ENCODE measurements at regions not wholly inside any gene's neighbourhood (a gene's known extent, or its start where the extent isn't known, plus 50 kb on each side); places are given as distances from the start of the nearest gene placed in this dataset.
"Not testable (repeated sequence)": the region's sequence is repeated elsewhere in the genome, so short reads cannot be mapped to it uniquely, and the experiment has no call there.

DNA sequence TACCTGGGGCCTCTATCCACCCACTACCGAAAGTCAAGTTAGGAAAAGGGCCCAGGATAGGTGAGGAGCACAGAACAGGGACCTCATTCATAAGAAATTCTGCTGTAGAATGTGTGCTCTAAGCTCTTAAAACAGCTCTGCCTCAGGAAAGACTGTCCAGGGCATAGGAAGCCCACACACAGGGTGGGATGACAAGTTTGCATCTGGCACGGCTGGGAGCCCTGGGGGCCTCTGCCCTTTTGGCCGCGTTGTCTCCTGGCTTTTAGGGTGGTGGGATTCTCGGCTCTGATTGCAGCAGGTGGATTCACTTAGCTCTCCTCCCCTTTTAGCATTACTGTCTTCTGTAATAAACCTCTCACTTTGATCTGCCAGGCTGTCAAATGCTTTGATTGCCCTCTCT is 389.5 kb upstream of the ZNF337 start:
- no CpG with 5 or more reads among the region's 5 CpGs for WGBS, 2 experiments (ENCODE audit: low coverage in 1 of 2, low lambda C conversion rate in 2 of 2, missing lambda C conversion rate in 2 of 2)
- H3K79me2 ChIP-seq (ENCODE audit: insufficient read depth); H3K27me3 ChIP-seq (replicated peaks; ENCODE audit: insufficient read depth); H3K9me3 ChIP-seq (ENCODE audit: low read depth); H4K20me1 ChIP-seq (ENCODE audit: insufficient read depth); H3K4me2 ChIP-seq (ENCODE audit: unreplicated experiment); H3K36me3 ChIP-seq (ENCODE audit: low read depth); H3K4me1 ChIP-seq (ENCODE audit: insufficient read depth); H3K4me3 ChIP-seq; H3K9me2 ChIP-seq (ENCODE audit: insufficient read depth); DNase-seq; H2AFZ ChIP-seq; H3K9ac ChIP-seq; H3F3A ChIP-seq (ENCODE audit: insufficient read depth); H3K27ac ChIP-seq; in situ Hi-C loops (cut with MboI): not testable (repeated sequence)

GRCh38 chr20:26073972-26074371 is 377.3 kb upstream of the ZNF337 start:
- H2AFZ ChIP-seq; H3K36me3 ChIP-seq (ENCODE audit: low read depth); H3K27me3 ChIP-seq (replicated peaks; ENCODE audit: insufficient read depth); H3K4me3 ChIP-seq; H3K4me1 ChIP-seq (ENCODE audit: insufficient read depth); H3K9me3 ChIP-seq (ENCODE audit: low read depth); DNase-seq; H3F3A ChIP-seq (ENCODE audit: insufficient read depth); H3K79me2 ChIP-seq (ENCODE audit: insufficient read depth); in situ Hi-C loops (cut with MboI); H3K27ac ChIP-seq; H3K9ac ChIP-seq; H4K20me1 ChIP-seq (ENCODE audit: insufficient read depth); H3K4me2 ChIP-seq (ENCODE audit: unreplicated experiment); H3K9me2 ChIP-seq (ENCODE audit: insufficient read depth): not testable (repeated sequence)
- 31 to 44% methylated on average over 4 of the region's 4 CpGs for WGBS, 2 experiments (ENCODE audit: low coverage in 1 of 2, low lambda C conversion rate in 2 of 2, missing lambda C conversion rate in 2 of 2)

GRCh38 chr20:26059324-26059723 is 362.7 kb upstream of the ZNF337 start:
- not testable (repeated sequence) for H3K4me2 ChIP-seq (ENCODE audit: unreplicated experiment); H3K9me2 ChIP-seq (ENCODE audit: insufficient read depth)

DNA sequence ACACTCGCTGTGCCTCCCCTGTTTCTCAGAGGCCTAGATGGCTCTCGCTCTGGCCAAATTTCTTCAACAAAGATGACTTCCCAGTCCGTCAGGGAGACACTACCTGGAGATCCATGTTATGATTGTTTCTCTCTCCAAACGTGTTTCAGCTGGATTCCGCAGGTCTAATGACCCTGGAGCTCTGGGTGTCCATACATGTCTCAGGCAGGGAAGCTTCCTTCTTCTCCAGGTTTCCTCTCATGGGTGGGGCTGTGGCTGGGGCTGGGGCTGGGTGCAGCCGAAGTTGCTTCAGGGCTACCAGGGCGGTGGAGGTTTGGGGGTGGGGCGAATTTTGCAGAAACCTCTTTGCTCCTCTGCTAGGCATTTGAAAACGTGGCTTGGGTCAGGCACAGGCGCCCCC is 361.8 kb upstream of the ZNF337 start:
- H2AFZ ChIP-seq; H3K9me3 ChIP-seq (ENCODE audit: low read depth); H3K4me1 ChIP-seq (ENCODE audit: insufficient read depth); H3K79me2 ChIP-seq (ENCODE audit: insufficient read depth); H3K27ac ChIP-seq; H3K9ac ChIP-seq; H3K4me3 ChIP-seq; H3K36me3 ChIP-seq (ENCODE audit: low read depth); H3K27me3 ChIP-seq (replicated peaks; ENCODE audit: insufficient read depth); in situ Hi-C loops (cut with MboI); DNase-seq; H3K9me2 ChIP-seq (ENCODE audit: insufficient read depth); H3F3A ChIP-seq (ENCODE audit: insufficient read depth); H3K4me2 ChIP-seq (ENCODE audit: unreplicated experiment); H4K20me1 ChIP-seq (ENCODE audit: insufficient read depth): not testable (repeated sequence)
- no CpG with 5 or more reads among the region's 10 CpGs for WGBS, 2 experiments (ENCODE audit: low coverage in 1 of 2, low lambda C conversion rate in 2 of 2, missing lambda C conversion rate in 2 of 2)

More at GRCh38 chr20:26059324-26059723, 362.7 kb upstream of the ZNF337 start:
- H3K36me3 ChIP-seq (ENCODE audit: low read depth); H3K27me3 ChIP-seq (replicated peaks; ENCODE audit: insufficient read depth); H3K4me1 ChIP-seq (ENCODE audit: insufficient read depth); in situ Hi-C loops (cut with MboI); H2AFZ ChIP-seq; H3K27ac ChIP-seq; H3K9me3 ChIP-seq (ENCODE audit: low read depth); DNase-seq; H4K20me1 ChIP-seq (ENCODE audit: insufficient read depth); H3K4me3 ChIP-seq; H3K9ac ChIP-seq; H3K79me2 ChIP-seq (ENCODE audit: insufficient read depth); H3F3A ChIP-seq (ENCODE audit: insufficient read depth): not testable (repeated sequence)
- WGBS, 2 experiments (ENCODE audit: low coverage in 1 of 2, low lambda C conversion rate in 2 of 2, missing lambda C conversion rate in 2 of 2) = no CpG with 5 or more reads among the region's 28 CpGs

DNA sequence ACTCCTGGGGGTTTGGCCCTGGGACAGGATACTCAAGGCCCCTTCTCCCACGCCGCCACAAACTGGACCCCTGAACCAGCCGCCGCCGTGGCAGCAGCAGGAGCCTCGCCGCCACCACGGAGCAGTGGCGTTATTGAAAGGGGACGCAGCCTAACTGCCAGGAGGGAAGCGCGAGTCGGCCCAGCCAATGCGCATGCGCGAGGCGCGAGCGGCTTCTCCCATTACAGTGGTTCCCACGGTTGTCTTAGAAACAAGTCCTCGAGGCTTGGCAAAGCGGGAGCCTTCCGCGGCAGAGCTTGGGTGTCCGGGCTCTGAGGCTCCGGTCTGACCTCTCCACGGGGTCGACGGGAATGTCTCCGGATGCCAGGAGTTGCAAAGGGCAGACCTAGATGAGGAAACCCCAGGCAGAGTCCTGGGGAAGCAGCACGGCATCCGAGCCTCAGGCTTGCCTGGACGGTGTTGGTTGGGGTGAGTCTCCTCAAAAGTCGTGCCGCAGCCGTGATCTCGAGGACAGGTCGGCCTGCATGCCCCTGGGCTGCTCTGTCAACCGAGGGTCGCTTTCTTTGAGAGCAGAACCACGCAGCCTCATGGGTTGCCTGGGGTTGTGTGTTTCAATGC is 360.6 kb upstream of the ZNF337 start:
- H3K4me1 ChIP-seq (ENCODE audit: insufficient read depth); H3F3A ChIP-seq (ENCODE audit: insufficient read depth); in situ Hi-C loops (cut with MboI); H3K79me2 ChIP-seq (ENCODE audit: insufficient read depth); DNase-seq; H3K9ac ChIP-seq; H3K4me3 ChIP-seq; H3K9me3 ChIP-seq (ENCODE audit: low read depth); H3K9me2 ChIP-seq (ENCODE audit: insufficient read depth); H3K36me3 ChIP-seq (ENCODE audit: low read depth); H3K27me3 ChIP-seq (replicated peaks; ENCODE audit: insufficient read depth); H4K20me1 ChIP-seq (ENCODE audit: insufficient read depth); H3K4me2 ChIP-seq (ENCODE audit: unreplicated experiment); H3K27ac ChIP-seq; H2AFZ ChIP-seq: not testable (repeated sequence)
- no CpG with 5 or more reads among the region's 41 CpGs for WGBS, 2 experiments (ENCODE audit: low coverage in 1 of 2, low lambda C conversion rate in 2 of 2, missing lambda C conversion rate in 2 of 2)

DNA sequence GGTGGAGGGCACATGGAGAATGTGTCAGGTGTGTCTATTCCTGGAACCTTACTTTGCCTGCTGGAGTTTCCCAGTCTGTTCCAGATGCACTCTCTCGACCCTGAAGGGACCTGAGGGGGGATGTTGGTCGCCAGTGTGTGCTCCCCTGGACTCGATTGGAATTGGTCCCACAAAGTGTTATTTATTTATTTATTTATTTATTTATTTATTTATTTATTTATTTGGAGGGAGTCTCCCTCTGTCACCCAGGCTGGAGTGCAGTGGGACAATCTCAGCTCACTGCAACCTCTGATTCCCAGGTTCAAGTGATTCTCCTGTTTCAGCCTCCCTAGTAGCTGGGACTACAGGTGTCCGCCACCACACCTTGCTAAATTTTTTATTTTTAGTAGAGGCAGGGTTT is 329.1 kb upstream of the ZNF337 start:
- H3K4me2 ChIP-seq (ENCODE audit: unreplicated experiment); H3K36me3 ChIP-seq (ENCODE audit: low read depth); H3K9me3 ChIP-seq (ENCODE audit: low read depth); H4K20me1 ChIP-seq (ENCODE audit: insufficient read depth); H3K4me3 ChIP-seq; in situ Hi-C loops (cut with MboI); H3K4me1 ChIP-seq (ENCODE audit: insufficient read depth); H2AFZ ChIP-seq; H3K27me3 ChIP-seq (replicated peaks; ENCODE audit: insufficient read depth); H3K79me2 ChIP-seq (ENCODE audit: insufficient read depth); H3F3A ChIP-seq (ENCODE audit: insufficient read depth); H3K9ac ChIP-seq; H3K27ac ChIP-seq; DNase-seq; H3K9me2 ChIP-seq (ENCODE audit: insufficient read depth): not testable (repeated sequence)
- WGBS, 2 experiments (ENCODE audit: low coverage in 1 of 2, low lambda C conversion rate in 2 of 2, missing lambda C conversion rate in 2 of 2) = 50% methylated on average over 2 of the region's 4 CpGs; no CpG with 5 or more reads in 1 of the 2 experiments

DNA sequence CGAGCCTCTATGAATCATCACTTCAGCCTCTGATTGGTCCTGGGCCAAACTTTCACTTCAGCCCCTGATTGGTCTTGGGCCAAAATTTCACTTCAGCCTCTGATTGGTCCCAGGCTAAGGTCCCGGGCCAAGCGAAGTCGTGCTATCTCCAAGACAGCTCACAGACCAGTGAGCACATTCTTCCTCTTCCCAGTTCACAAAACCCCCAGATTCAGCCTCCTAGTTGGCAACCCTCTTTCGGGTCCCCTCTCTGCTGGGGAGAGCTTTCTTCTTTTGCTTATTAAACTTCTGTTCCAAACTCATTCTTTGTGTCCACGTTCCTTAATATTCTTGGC is 314.3 kb upstream of the ZNF337 start:
- H4K20me1 ChIP-seq (ENCODE audit: insufficient read depth); DNase-seq; H2AFZ ChIP-seq; H3F3A ChIP-seq (ENCODE audit: insufficient read depth); H3K9me3 ChIP-seq (ENCODE audit: low read depth); H3K36me3 ChIP-seq (ENCODE audit: low read depth); H3K4me2 ChIP-seq (ENCODE audit: unreplicated experiment); H3K4me1 ChIP-seq (ENCODE audit: insufficient read depth); in situ Hi-C loops (cut with MboI); H3K27ac ChIP-seq; H3K79me2 ChIP-seq (ENCODE audit: insufficient read depth); H3K9ac ChIP-seq; H3K4me3 ChIP-seq; H3K9me2 ChIP-seq (ENCODE audit: insufficient read depth); H3K27me3 ChIP-seq (replicated peaks; ENCODE audit: insufficient read depth): not testable (repeated sequence)
- no CpG with 5 or more reads among the region's 6 CpGs for WGBS, 2 experiments (ENCODE audit: low coverage in 1 of 2, low lambda C conversion rate in 2 of 2, missing lambda C conversion rate in 2 of 2)

GRCh38 chr20:26010224-26010941 is 313.7 kb upstream of the ZNF337 start:
- H3K4me1 ChIP-seq (ENCODE audit: insufficient read depth); in situ Hi-C loops (cut with MboI); H3F3A ChIP-seq (ENCODE audit: insufficient read depth); H3K79me2 ChIP-seq (ENCODE audit: insufficient read depth); H3K9me2 ChIP-seq (ENCODE audit: insufficient read depth); H3K36me3 ChIP-seq (ENCODE audit: low read depth); H4K20me1 ChIP-seq (ENCODE audit: insufficient read depth); H3K27me3 ChIP-seq (replicated peaks; ENCODE audit: insufficient read depth); H3K9me3 ChIP-seq (ENCODE audit: low read depth): not testable (repeated sequence)
- 22 to 41% methylated on average over 6 to 7 of the region's 13 CpGs for WGBS, 2 experiments (ENCODE audit: low coverage in 1 of 2, low lambda C conversion rate in 2 of 2, missing lambda C conversion rate in 2 of 2)
- Histone ChIP-seq H3K4me2 (ENCODE audit: unreplicated experiment) (peak overlapping the region; percentile 74), H3K9ac (peak overlapping the region; percentile 88), H2AFZ (peak overlapping the region; percentile 89), H3K4me3 (peak overlapping the region; percentile 73), H3K27ac (peak overlapping the region; percentile 59)
- peak; percentile 19 for DNase-seq

Measured in GM23248 (cell line).